RWPE1 (cell line): ENCODE measurements at regions not wholly inside any gene's neighbourhood (a gene's known extent, or its start where the extent isn't known, plus 50 kb on each side); places are given as distances from the start of the nearest gene placed in this dataset.

Experiments
- CTCF ChIA-PET: fragments of 350-600 bp; sonication (Branson Sonifier 250); formaldehyde crosslinking; extraction: SDS; loops from one replicate; lab custom pipeline; 2021; lab: Yijun Ruan, JAX
- POLR2A ChIA-PET: fragments of 400-600 bp; formaldehyde crosslinking; extraction: SDS; loops from one replicate; lab custom pipeline; 2020; ENCODE audit warnings: antibody characterized with exemption; ENCODE audit not compliant: low non-redundant PET; lab: Yijun Ruan, JAX
- DNase-seq: peaks from one replicate; pipeline ENCODE4 v3.0.0; 2012; ENCODE audit warnings: low spot score
- H3K27ac ChIP-seq: fragments of 450-650 bp; 2 replicates; pipeline ENCODE4 v1.5.1; 2017
- TF ChIP-seq, protein P1 (sequence below): fragments of 450-650 bp; conservative IDR thresholded peaks from 2 replicates; pipeline ENCODE4 v1.5.1; 2017; ENCODE audit warnings: low read depth, mild to moderate bottlenecking

DNA sequence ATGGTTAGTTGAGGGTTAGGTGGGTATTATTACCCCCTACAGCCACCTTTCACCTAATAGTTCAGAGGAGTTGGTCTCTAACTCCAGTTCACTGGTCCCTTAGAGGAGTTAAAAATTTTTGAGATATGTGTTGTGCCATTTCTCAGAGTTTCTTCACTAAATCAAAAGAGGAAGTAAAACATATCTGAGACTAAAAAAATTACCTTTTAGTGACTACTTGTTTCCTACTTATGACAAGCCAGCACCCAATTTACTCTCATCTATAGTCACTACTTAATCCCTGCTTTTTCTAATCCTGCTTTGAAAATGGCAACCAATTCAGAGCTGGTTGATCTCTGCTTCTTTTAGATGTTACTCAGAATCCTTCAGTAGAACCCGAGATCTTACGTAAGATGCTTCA, 1316.8 kb upstream of the B3GALT2 start:
- no peak overlapping the region for H3K27ac ChIP-seq
- POLR2A ChIA-PET: no interaction called here
- TF ChIP-seq, protein P1, sequence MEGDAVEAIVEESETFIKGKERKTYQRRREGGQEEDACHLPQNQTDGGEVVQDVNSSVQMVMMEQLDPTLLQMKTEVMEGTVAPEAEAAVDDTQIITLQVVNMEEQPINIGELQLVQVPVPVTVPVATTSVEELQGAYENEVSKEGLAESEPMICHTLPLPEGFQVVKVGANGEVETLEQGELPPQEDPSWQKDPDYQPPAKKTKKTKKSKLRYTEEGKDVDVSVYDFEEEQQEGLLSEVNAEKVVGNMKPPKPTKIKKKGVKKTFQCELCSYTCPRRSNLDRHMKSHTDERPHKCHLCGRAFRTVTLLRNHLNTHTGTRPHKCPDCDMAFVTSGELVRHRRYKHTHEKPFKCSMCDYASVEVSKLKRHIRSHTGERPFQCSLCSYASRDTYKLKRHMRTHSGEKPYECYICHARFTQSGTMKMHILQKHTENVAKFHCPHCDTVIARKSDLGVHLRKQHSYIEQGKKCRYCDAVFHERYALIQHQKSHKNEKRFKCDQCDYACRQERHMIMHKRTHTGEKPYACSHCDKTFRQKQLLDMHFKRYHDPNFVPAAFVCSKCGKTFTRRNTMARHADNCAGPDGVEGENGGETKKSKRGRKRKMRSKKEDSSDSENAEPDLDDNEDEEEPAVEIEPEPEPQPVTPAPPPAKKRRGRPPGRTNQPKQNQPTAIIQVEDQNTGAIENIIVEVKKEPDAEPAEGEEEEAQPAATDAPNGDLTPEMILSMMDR: no peak
- DNase-seq: no peak
- CTCF ChIA-PET: no interaction called here

DNA sequence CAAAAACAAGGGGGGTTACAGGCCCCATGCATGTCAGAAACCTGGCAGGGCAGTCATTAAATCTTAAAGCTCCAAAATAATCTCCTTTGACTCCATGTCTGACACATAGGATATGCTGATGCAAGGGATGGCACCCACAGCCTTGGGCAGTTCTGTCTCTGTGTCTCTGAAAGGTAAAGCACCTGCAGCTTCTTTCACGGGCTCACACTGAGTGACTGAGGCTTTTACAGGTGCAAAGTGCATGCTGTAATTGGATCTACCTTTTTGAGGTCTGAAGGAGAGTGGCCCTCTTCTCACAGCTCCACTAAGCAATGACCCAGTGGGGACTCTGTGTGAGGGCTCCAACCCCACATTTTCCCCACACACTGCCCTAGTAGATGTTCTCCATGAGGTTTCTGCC, 1309.0 kb upstream of the B3GALT2 start:
- CTCF ChIA-PET: interaction anchor here (0.5 kb wide), 1 partner anchor 1743 kb away, joined by 3 read pairs; no protein-coding TSS in a partner anchor
- no peak overlapping the region for H3K27ac ChIP-seq
- POLR2A ChIA-PET: no interaction called here
- TF ChIP-seq, protein P1: no peak
- DNase-seq: no peak

DNA sequence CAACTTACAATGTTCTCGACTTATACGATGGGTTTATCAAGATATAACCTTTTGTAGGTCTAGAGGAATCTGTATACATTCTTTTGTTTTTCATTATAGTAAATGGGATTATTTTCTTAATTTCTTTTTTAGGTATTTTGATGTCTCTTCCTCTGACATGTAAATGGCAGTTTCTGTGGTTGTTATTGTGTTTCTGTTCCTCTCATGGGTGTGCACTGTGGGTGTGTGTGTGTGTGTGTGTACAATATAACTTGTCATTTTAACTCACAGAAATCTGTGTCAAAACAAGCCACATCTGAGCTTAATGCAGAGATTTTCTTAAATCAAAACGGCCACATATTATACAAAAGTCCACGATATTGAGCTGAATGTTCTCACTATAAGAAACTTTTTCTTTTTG, 1300.8 kb upstream of the B3GALT2 start:
- POLR2A ChIA-PET: no interaction called here
- no peak for DNase-seq
- TF ChIP-seq, protein P1: no peak
- CTCF ChIA-PET: interaction anchor here (0.6 to 0.7 kb wide), 3 partner anchors 26 to 1298 kb away, joined by 3 read pairs; no protein-coding TSS in a partner anchor
- H3K27ac ChIP-seq: no peak overlapping the region

DNA sequence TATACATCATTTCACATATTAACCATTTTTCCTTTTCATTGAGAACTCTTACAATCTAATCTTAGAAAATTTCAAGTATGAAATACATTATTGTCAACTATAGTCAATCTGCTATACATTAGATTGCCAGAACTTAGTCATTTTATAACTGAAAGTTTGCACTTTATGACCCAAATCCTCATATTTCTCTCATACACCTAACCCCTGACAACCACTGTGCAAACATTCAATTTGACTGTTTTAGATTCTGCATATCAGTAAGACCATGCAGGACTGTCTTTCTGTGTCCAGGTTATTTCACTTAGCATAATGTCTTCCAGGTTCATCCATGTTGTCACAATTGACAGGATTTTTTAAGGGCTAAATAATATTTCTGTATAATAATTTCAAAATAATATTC, 1299.0 kb upstream of the B3GALT2 start:
- H3K27ac ChIP-seq: no peak overlapping the region
- CTCF ChIA-PET: no interaction called here
- POLR2A ChIA-PET: no interaction called here
- TF ChIP-seq, protein P1: no peak
- DNase-seq: no peak

DNA sequence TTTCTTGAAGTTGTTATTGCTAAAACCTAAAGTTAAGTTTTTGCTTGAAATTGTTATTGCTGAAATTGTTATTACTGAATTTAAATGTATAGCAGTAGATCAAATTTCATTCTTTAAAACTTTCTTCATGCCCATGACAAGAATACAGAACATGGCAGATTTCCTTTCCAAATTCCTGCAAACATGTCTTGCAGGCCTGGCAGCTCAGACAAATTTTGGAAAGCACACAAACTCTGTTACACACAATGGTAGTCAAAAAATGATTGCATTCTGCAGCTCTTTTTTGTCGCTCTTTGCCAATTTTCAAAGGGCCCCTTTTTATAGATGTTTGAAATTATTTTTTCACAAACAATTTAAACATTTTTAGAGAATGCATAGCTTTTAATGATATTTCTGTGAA, 1292.3 kb upstream of the B3GALT2 start:
- ChIA-PET CTCF (no interaction called here), POLR2A (no interaction called here)
- no peak for DNase-seq
- TF ChIP-seq, protein P1: no peak
- H3K27ac ChIP-seq: no peak overlapping the region

DNA sequence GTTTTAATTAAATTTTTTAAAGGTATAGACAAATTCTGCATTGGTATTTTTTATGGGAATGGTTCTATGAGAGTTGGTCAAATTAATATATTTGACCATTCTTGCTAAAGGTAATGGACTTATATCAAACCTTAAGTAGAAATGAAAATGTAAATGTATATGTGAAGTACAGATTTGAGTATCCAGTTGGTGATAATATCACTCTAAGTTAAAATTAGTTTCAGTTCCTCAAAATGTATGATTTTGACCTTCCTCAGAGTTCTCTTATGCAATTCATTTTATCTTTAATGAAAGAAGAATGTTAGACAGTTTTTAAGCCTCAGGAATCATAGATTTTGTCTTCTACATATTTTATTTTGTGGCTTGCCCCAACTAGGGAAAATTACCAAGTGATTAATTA, 1291.5 kb upstream of the B3GALT2 start:
- no peak overlapping the region for H3K27ac ChIP-seq
- TF ChIP-seq, protein P1: no peak
- no peak for DNase-seq
- CTCF ChIA-PET: no interaction called here
- POLR2A ChIA-PET: no interaction called here

DNA sequence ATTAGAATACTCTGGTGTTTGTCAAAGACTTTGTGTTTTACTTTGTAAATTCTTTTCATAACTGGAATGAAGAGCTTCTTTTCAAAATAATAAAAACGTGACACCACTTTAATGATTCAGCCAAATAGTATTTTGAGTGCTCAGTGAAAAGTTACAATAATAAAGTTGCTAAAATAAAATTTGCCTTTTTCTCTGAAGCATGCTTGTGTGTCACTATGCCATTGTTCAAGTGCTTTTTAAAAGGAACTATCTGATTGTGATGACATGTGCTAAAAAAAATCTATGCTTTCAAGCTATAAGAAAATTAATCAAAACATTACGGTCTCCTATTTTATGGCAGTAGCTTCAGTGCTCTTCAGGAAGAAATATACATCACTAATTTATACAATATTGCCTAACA, 1290.5 kb upstream of the B3GALT2 start:
- ChIA-PET CTCF (no interaction called here), POLR2A (no interaction called here)
- no peak overlapping the region for H3K27ac ChIP-seq
- TF ChIP-seq, protein P1: no peak
- no peak for DNase-seq
